ENCODE measurements at regions not wholly inside any gene's neighbourhood (a gene's known extent, or its start where the extent isn't known, plus 50 kb on each side); places are given as distances from the start of the nearest gene placed in this dataset.

DNA sequence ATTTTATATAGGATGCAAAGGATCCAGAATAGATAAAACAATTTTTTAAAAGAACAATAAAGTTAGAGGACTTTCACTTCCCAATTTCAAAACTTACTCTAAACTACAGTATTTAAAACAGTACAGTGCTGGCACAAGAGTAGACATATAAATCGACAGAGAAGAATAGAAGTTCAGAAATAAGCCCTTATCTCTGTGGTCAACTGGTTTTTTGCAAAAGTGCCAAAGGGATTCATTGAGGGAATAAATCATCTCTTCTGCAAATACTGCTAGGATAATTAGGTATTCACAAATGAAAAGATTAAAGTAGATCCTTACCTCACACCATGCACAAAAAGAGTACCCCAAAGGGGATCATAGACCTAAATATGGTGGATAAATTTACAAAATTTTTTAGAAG is 431.0 kb upstream of the HTR2A start:
- no peak for ATAC-seq

DNA sequence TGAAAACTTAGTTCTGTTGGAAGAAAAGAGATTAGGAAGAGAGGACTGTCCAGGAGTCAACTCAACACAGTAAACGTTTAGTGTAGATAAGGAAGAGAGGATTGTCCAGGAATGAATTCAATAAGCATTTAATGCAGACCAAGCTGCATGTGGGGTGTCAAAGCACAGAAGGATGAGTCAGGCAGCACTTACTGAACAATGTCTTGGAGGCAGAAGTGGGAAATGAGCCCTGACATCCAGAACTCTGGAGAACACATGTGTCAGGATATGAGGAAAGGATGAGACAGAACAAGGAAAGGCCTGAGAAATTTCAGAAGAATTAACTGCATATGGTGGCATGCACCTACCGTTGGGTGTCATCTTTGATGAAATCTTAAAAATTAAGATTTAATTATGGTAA is 429.2 kb upstream of the HTR2A start:
- ATAC-seq = no peak

DNA sequence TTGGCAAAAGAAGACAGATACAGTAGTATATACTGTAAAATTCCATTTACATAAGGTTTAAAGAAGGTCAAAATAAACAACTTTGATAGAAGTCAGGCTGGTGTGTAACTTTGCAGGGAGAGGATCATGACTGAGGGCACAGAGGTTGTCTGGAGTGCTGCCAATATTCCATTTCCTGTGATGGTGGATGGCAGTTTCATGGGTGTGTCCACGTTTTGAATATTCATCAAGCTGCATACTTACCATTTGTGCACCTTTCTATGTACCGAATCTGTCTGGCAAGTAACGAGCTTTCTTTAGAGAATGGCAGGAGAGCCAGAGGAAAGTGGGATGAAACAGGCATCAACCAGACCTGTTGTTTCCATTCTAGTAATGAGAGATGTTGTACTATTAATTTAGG is 420.5 kb upstream of the HTR2A start:
- no peak for ATAC-seq

DNA sequence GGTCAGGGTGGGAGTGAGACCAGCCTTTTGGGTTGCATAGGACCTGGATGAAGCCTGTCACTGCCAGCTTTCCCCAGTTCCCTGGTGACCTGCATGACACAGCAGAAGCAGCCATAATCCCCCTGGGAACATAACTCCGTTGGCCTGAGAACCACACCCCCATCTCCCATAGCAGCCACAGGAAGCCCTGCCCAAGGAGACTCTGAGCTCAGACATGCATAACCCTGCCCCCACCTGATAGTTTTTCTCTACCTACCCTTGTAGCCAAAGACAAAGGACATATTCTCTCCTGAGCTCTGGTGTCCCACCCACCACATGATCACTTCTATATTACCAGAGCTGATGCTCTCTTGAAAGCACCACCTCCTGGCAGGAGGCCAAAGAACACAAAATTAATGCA is 413.5 kb upstream of the HTR2A start:
- no peak for ATAC-seq

DNA sequence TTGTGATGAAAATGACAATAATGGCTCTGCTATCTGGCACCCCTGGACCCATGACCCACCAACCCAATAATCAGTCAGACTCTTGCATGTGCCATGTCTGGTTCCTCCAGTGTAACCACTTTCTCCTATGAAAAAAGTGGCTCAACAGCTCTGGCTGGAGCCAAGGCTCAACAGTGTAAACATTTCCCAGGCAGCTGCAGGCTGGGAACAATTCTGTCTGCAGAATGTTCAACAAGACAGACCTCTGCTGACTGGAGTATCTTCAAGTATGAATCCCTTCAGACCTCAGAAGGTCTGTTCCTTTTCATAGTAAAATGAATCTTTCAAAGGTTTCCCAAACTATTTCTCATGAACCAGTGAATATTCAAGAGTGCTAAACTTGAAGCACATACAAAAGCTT is 410.1 kb upstream of the HTR2A start:
- ATAC-seq = no peak

DNA sequence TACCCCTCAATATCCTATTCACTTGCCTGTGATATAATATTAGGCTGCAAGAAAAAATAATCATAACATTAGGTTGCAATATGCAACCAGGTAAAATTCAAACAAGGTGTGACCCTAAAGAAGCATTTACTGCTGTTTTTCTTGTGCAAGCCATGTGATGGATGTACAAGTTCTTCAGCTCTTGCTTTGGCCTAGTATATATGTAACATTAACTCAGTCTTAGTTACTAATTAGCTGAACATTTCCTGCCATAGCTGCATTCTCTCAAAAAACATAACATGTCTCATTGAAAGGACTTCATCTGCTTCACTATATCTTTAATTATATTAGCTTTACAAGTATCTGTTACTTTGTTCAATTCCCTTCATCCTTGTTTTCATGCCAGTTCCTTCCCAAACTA is 406.8 kb upstream of the HTR2A start:
- no peak for ATAC-seq

DNA sequence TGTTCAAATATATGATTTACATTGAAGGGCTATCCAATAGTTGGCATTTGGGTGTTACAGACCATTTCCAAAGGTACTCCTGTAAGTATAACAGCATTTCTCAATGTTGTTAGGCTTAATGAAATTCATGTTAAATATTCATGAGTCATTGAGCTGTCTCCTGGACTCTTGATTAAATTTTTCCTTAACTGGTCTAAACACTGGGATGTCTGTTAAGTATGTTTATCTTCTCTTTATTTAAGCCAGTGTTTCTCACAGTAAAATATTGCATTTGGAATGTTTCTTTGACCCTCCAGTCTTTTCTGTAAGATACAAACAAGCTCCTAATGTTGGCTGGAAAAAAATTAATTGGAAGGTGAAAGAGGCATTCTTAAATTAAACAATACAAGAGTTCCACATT is 402.5 kb upstream of the HTR2A start:
- ATAC-seq = no peak

DNA sequence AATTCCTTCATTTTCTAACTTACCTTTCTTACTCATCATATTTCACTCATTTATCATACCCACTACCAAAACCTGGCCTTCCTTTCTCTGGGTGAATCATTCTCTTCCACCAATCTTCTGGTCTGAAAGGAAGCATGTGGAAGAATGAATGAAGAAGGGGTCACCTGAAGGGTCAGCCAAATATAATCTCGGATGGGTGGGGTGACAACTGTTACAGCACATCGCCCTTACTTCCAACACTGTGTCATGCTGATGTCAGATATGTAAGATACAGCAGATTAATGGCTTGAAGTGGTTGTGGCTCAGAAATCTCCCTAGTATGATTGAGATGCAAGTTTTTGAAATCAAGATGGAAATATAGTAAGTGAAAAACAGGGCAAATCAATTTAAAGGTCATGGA is 401.7 kb upstream of the HTR2A start:
- no peak for ATAC-seq

DNA sequence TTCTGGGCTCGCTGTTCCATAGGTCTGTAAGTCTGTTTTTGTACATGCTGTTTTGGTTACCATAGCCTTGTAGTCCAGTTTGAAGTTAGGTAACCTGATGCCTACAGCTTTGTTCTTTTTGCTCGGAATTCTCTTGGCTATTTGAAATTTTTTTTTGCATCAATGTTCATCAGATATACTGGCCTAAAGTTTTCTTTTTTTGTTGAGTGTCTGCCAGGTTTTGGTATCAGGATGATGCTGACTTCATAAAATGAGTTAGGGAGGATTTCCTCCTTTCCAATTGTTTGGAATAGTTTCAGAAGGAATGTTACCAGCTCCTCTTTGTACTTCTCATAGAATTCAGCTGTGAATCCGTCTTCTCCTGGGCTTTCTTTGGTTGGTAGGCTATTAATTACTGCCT is 397.8 kb upstream of the HTR2A start:
- ATAC-seq = no peak

DNA sequence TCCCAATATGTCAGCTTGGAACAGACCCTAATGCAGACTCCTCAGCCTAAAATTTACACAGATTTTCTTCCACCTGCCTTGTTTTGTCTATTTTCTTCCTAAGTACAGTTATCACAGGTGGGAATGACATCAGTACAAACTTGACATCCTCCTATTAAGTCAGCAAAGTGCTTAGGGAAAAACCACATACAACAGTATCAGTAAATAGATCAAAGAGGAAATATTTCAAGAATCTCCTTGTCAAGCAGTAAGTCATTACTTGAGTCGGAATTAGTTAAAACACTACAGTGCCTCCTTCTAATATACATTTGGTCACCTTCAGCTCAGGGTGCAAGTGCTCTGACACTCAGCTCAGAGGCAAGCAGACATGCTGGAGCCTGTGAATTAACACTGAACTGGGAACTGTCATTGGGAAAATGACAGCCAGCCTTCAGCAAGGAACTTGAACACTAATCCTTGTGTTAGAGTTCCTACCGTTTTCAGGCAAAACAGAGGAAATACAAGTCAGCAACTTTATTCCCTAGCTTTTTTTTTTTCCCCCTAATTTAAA is 394.3 kb upstream of the HTR2A start:
- ATAC-seq = no peak

DNA sequence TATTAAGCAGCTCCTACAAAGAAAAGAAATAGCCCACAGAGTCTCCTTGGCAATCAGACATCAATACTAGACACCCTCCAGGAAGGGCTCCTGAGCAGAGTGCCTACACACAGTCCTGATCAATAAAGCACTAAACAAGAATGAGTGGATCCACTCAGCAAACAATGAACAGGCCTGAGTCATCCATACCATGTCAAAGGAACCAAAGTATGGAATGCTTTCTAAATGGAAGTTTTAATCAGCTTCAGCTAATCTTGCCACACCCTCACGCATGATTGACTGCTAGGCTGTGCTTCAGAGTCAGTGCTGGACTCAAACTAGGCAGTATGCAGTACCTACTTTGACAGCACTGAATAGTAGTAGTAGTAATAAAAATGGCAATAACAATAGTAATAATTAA is 392.7 kb upstream of the HTR2A start:
- peak; percentile 46 for ATAC-seq

DNA sequence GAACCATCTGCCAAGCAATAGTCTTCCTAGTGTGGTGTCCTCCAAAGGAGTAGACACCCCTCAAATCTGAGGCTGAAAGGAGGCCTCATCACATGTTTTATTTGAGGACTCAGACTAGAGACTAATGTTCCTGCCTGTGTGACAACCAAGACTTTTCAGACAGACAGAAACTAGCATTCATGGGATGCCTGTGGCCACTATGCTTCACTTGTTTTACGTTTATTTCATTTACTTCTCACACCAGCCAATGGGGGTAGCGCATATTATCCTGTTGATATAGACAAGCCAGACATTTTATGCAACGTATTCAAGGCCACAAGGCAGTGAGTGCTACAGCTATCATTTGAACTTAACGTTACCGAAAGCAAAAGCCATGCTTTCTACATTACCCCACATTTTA is 391.7 kb upstream of the HTR2A start:
- no peak for ATAC-seq

DNA sequence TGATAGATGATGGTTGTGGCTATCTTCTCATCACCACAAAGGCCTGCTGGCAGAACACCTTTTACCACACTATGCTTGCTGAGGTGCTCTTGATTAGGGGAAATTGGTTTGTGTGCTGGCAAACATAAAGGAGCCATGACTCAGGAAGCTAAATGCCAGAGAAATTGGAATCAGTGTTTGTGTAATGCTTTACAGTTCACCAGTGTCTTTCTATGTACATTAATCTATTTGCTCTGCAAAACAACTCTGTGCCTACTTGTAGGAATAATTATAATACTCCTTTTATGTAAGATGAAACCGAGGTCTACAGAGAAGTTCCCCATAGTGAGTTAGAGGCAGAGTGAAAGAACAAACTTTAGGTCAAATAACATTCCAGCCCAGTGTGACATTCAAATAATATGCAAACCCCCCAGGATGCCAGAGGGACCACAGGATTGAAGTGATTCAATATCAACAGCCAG is 390.5 kb upstream of the HTR2A start:
- no peak for ATAC-seq

DNA sequence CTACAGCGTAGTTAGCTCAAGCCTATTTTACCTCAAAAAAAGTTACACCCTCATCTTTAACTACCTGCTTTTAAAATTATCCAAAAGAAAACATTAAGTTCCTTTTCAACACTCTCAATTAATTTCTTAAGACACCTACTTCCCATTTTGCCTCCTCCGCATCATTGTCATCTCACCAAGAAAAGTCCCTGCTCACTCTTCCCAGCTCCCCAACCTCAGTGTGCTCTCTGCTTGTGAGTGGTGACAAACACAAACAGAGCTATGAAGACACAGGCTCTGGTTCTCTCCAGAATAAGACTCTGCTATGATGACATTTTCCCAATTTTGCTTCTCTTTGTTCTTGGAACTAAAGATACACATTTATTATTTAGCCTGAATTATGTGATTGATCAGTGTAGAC is 385.1 kb upstream of the HTR2A start:
- no peak for ATAC-seq

DNA sequence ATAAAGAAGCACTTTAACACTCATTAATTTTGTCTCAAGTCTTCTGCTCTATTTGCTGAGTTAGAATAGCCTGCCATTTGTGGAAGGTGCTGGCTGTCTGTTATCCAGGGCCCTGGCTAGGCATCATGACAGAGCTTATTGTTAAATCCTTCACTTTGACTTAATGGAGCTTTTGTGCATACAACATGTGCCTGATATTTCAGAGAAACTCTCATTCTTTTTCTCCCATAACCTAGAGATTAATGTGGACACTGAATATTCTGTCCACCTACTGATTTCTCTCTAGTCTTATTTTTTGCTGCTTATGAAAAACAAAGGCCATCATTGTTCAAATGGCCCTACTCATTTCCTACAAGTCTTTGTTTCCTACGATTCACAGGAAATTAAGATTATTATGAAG is 383.1 kb upstream of the HTR2A start:
- ATAC-seq = no peak

DNA sequence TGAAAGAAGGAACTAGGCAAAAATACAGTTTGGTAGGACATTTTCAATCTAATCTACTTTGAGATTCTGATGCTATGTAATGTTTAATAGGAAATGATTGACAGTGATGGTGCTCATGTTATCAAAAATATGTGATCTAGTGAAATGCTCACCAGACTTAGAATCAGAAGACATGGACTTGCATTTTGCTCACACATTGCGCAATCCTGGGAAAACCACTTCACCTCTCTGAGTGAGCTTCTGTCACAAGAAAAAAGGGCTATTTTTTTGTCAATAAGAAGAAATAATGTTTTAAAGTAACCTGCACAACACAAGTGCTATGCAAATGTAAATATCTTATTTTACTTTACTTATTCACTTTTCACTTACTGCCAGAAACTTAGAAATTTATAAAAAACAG is 380.9 kb upstream of the HTR2A start:
- no peak for ATAC-seq

DNA sequence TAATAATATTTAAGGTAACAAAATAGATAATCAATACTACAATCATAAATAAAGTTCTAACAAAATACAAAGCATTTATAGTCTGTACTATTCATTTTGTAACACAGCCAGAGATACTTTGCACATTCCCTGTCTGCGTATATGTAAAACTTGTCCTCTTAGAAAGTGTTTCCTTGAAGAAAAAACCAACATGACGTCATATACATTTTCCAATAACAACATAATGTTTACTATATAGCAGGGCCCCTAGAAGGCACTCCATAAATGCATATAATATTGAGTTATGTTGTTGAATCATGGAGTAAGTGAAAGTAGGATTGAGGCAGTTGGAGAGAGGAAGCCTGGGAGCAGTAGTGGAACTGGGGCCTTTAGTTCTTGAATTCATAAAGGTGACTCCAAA is 371.4 kb upstream of the HTR2A start:
- no peak for ATAC-seq

DNA sequence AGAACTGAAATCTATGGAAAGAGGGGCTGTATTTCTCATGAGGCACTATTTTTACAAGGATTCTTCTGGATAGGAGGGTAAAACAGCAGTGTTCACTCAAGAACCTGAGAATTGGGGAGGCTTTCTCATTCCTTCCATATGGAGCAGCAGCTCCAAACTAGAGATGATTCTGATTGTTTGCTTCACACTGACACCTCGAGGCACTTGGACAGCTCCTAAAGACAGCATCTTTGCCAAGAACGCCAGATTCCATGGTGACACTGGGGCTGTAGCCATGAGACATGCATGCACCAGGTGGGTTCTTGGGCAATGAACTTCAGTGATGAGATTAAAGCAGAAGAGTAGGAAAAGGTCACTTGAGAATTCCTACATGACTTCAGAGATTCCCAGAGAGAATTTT is 361.5 kb upstream of the HTR2A start:
- no peak for ATAC-seq

DNA sequence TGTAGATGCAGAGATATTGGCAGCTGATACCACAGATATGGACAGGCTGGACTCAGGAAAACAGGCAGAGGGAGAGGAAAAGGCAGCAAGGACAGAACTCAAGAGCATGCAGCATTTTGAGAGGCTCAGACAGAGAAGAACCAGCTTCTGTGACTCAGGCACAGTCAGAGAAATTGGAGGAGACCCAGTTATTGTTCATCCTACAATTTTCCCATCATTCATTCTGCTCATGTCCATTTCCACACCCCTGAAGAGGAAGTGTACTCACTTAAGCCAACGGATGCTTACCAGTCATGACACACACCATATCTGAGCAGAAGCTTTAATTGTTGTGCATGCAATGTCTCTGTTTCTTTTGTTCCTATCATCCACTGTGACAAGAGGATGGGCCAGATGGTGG is 359.8 kb upstream of the HTR2A start:
- ATAC-seq = peak; percentile 92

DNA sequence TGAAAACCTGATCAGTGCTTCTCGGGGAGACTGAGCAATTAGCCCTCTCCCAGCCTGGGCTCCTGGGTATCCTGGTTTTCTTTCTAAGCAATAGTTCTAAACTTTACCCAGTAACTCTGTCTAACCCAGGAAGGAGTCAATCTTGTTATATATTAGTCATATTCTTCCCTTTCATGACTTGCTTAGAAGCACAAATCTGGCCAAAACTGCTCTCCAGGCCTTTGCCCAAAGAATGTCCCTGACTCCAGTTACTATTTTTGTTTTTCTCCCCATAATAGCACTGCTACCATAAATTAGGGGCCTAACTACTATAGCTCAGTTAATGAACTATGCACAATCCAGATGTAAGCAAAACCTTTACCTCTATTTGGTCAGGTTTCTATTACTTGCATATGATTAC is 355.8 kb upstream of the HTR2A start:
- ATAC-seq = no peak

DNA sequence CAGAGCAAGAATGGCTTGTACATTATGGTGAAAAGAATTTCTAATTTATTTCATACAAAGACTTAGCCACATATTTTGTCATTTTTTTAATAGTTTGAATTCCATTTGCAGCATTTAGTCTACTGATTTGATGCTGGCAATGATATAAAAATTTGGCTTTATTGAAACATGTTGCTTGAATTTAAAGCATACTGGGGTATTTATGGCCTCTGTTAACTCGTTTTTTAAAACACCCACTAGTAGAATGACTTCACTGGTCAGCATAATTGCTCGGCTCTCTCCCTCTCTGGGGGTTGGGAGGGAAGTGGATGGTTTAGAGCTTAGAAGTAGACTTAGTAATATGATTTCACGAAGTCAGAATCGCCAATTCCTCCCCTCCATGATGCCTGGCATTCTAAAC is 354.9 kb upstream of the HTR2A start:
- ATAC-seq = no peak

DNA sequence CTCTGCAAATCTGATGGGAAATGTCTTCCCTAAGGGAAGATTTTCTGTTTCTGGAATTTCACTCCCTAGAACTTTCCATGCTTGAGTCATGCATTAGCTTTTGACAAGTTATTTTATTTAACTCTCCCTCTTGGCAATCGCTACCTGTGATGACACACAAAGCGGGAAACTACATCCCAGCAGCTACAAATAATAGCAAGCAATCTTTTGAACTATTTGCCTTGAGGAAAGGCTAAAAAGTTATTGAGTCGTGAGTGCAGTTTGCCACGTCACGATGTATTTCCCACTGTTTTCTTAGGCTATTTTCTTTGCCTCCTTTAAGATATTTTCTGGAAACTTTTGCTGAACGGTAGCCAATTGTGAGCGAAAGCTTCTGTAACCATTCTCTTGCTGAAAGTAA is 353.3 kb upstream of the HTR2A start:
- no peak for ATAC-seq

DNA sequence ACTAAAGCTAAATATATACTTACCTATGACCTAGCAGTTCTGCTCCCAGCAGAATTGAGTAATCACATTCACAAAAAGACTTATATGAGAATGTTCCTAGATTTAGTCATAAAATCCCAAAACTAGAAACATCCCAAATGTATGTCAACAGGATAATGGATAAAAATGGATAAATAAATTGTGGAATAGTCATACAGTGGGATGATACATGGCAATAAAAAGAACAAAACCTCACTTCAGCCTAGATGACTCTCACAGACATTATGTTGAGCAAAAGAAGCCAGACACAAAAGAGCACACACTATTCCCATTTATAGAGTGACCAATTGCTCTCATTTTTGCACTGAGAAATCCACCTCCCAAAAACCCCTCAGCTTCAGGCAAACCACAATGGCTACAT is 352.4 kb upstream of the HTR2A start:
- ATAC-seq = no peak

DNA sequence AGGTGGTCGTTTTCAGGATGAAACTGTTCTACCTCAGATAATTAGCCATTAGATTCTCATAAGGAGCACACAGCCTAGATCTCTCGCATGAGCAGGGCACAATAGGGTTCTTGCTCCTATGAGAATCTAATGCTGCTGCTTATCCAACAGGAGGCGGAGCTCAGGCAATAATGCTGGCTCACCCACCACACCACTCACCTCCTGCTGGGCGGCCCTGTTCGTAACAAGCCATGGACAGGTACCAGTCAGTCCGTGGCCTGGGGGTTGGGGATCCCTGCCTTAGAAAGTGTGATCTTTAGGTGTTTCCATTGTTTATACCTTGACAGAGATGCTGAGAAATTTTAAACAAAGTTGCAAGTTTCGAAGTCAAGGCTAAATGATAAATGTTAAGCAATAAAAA is 344.6 kb upstream of the HTR2A start:
- no peak for ATAC-seq

DNA sequence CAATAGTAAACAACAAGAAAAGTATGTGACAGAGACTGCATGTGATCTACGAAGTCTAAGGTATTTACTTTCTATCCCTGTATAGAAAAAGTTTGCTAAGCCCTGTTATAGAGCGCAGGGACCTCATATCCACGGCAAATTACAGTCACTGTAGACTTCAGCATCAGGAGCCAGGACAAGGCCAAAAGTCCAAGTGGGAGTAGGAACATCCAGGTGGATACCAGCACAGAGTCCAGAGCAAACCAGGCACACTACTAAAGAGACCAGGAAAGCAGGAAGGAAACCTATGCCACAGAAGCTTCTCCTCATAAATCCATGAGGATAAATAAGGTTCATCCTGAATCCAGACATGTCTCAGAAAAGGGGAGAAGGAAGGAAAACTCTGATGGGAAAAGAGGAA is 342.2 kb upstream of the HTR2A start:
- no peak for ATAC-seq

DNA sequence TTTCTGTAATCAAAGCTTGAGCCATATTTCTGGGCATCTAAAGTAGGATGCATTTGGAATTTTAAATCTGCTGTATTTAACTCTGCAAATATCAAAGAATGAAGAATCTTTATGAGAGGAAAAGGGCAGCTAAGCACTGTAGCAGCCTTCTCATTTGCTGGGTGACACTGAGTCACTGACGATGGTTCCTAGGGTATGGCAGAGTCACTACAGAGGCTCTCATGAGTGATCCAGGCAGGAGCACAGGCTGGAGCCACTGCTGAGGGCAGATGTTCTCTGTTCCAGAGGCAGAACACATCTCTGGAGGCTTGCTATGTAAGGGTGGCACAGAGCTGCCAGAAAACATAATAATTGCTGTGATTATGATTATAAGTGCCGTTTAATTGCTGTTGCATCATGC is 340.7 kb upstream of the HTR2A start:
- no peak for ATAC-seq

Measured in esophagus mucosa (tissue), 1 donor.